GM19395 (cell line): ENCODE measurements at regions not wholly inside any gene's neighbourhood (a gene's known extent, or its start where the extent isn't known, plus 50 kb on each side); places are given as distances from the start of the nearest gene placed in this dataset.
"Not testable (repeated sequence)": the region's sequence is repeated elsewhere in the genome, so short reads cannot be mapped to it uniquely, and the experiment has no call there.

Experiments
- ATAC-seq: cut with Tn5 transposase; IDR thresholded peaks from one replicate; pipeline ENCODE4 v1.9.1; 2021; ENCODE audit warnings: mild to moderate bottlenecking, moderate library complexity; ENCODE audit not compliant: unreplicated experiment

GRCh38 chr13:44887515-44887914 is 101.8 kb downstream of the NUFIP1 start:
- no peak for ATAC-seq

- ATAC-seq = no peak
These were observed 105.1 kb downstream of the NUFIP1 start for GRCh38 chr13:44884076-44884729.

GRCh38 chr13:44879452-44880058 is 109.7 kb downstream of the NUFIP1 start:
- no peak for ATAC-seq

- no peak for ATAC-seq
These were observed 112.4 kb downstream of the NUFIP1 start for GRCh38 chr13:44876782-44877324.

GRCh38 chr13:44874886-44875630 is 114.2 kb downstream of the NUFIP1 start:
- no peak for ATAC-seq

- no peak for ATAC-seq
These were observed 115.1 kb downstream of the NUFIP1 start for GRCh38 chr13:44874176-44874575.

GRCh38 chr13:44873461-44873860 is 115.8 kb downstream of the NUFIP1 start:
- no peak for ATAC-seq

- no peak for ATAC-seq
These were observed 116.5 kb downstream of the NUFIP1 start for GRCh38 chr13:44872751-44873150.

- ATAC-seq = no peak
These were observed 118.8 kb downstream of the NUFIP1 start for GRCh38 chr13:44870456-44870929.

- ATAC-seq = no peak
These were observed 120.1 kb downstream of the NUFIP1 start for GRCh38 chr13:44869167-44869566.

- peak; percentile 96 for ATAC-seq
These were observed 120.9 kb downstream of the NUFIP1 start for GRCh38 chr13:44868397-44868796.

GRCh38 chr13:44867825-44868224 is 121.4 kb downstream of the NUFIP1 start:
- ATAC-seq = no peak

- no peak for ATAC-seq
These were observed 122.8 kb downstream of the NUFIP1 start for GRCh38 chr13:44866411-44866911.

GRCh38 chr13:44865722-44866410 is 123.4 kb downstream of the NUFIP1 start:
- no peak for ATAC-seq

- ATAC-seq = not testable (repeated sequence)
These were observed 125.6 kb downstream of the NUFIP1 start for GRCh38 chr13:44863641-44864040.

GRCh38 chr13:44860454-44860853 is 128.8 kb downstream of the NUFIP1 start:
- ATAC-seq = no peak

GRCh38 chr13:44857736-44858135 is 131.5 kb downstream of the NUFIP1 start:
- ATAC-seq = no peak

GRCh38 chr13:44857061-44857460 is 132.2 kb downstream of the NUFIP1 start:
- ATAC-seq = no peak

- no peak for ATAC-seq
These were observed 133.4 kb downstream of the NUFIP1 start for GRCh38 chr13:44855860-44856259.

GRCh38 chr13:44854313-44855060 is 134.8 kb downstream of the NUFIP1 start:
- ATAC-seq = no peak
